Lung (tissue), 11 donors: ENCODE measurements at regions not wholly inside any gene's neighbourhood (a gene's known extent, or its start where the extent isn't known, plus 50 kb on each side); places are given as distances from the start of the nearest gene placed in this dataset.
"Not testable (repeated sequence)": the region's sequence is repeated elsewhere in the genome, so short reads cannot be mapped to it uniquely, and the experiment has no call there.

ENCODE experiments used
- ATAC-seq: fragments of 200-7000 bp; cut with Tn5 transposase; one replicate; pipeline ENCODE4 v1.9.1; 2020; ENCODE audit warnings: moderate number of reproducible peaks; ENCODE audit not compliant: insufficient read depth, low FRiP score
- DNase-seq, 3 donors: peaks; one replicate each; pipeline ENCODE4 v3.0.0-alpha.2; 2013 to 2017
- H3K27ac ChIP-seq, 2 donors: one replicate each; pipeline ENCODE4 v1.5.1; 2013; ENCODE audit warnings: mild to moderate bottlenecking in 2 of 2, moderate library complexity in 2 of 2, control low read depth in 1 of 2, inconsistent platforms in 1 of 2, low read depth in 1 of 2, low read length in 1 of 2
- H3K27me3 ChIP-seq, 3 donors: one replicate each; pipeline ENCODE4 v1.5.1; 2013; ENCODE audit warnings: low read length in 2 of 3; ENCODE audit not compliant: control insufficient read depth in 3 of 3, insufficient read depth in 3 of 3
- H3K36me3 ChIP-seq, 4 donors: one replicate each; pipeline ENCODE4 v1.5.1; 2013; ENCODE audit warnings: low read length in 4 of 4, mild to moderate bottlenecking in 1 of 4, moderate library complexity in 1 of 4; ENCODE audit not compliant: control insufficient read depth in 4 of 4, insufficient read depth in 4 of 4
- H3K4me1 ChIP-seq, 5 donors: one replicate each; pipeline ENCODE4 v1.5.1; 2013; ENCODE audit warnings: low read length in 5 of 5, mild to moderate bottlenecking in 2 of 5, moderate library complexity in 1 of 5; ENCODE audit not compliant: control insufficient read depth in 5 of 5, insufficient read depth in 5 of 5
- H3K4me3 ChIP-seq: one replicate; pipeline ENCODE4 v1.5.1; 2013; ENCODE audit warnings: mild to moderate bottlenecking, control low read depth, moderate library complexity
- H3K9ac ChIP-seq, 2 donors: one replicate each; pipeline ENCODE4 v1.5.1; 2013; ENCODE audit warnings: low read length in 2 of 2, control low read depth in 1 of 2; ENCODE audit not compliant: insufficient read depth in 1 of 2
- H3K9me3 ChIP-seq, 4 donors: one replicate each; pipeline ENCODE4 v1.5.1; 2013; ENCODE audit warnings: low read length in 3 of 4, mild to moderate bottlenecking in 1 of 4, moderate library complexity in 1 of 4; ENCODE audit not compliant: control insufficient read depth in 4 of 4, insufficient read depth in 3 of 4
- WGBS, 2 donors: extraction: QIAGEN DNeasy Blood & Tissue Kit; methylation state at CpG; one replicate each; pipeline ENCODE4 v1.1.7; 2013; 5-methylcytosine and 5-hydroxymethylcytosine counted together
- TF ChIP-seq, protein P1 (sequence below): IDR thresholded peaks from 2 replicates; pipeline ENCODE4 v1.5.1; 2012; ENCODE audit warnings: mild to moderate bottlenecking; ENCODE audit errors: control extremely low read depth, extremely low read depth
- donor health status: control.
- donor health status: control.
- donor health status: Bipolar disorder and iron deficiency.
- donor health status: healthy.
- donor health status: DM: yes; HTN: yes; CAD: no.

DNA sequence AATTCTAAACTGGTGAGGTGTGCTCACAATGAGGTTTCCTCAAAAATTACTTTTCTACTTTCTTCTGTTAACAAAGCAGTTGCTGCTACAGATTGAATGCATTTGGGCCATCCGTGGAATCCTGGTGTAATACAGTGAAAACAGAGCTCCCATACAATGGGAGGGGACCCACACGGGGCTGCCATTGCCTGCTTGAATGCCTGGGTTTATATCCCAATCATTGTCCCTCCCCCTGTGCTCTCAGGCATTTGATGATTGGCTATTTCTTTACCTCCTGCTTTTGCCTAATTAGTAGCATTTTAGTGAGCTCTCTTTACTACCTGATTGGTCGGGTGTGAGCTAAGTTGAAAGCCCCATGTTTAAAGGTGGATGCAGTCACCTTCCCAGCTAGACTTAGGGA is 52.9 kb upstream of the CSF1 start:
- 78 to 86% methylated on average over 3 of the region's 3 CpGs for WGBS, 2 donors
- not testable (repeated sequence) for H3K27ac ChIP-seq, H3K4me1 ChIP-seq, H3K27me3 ChIP-seq, H3K9ac ChIP-seq, H3K9me3 ChIP-seq, H3K4me3 ChIP-seq, H3K36me3 ChIP-seq, DNase-seq, ATAC-seq

DNA sequence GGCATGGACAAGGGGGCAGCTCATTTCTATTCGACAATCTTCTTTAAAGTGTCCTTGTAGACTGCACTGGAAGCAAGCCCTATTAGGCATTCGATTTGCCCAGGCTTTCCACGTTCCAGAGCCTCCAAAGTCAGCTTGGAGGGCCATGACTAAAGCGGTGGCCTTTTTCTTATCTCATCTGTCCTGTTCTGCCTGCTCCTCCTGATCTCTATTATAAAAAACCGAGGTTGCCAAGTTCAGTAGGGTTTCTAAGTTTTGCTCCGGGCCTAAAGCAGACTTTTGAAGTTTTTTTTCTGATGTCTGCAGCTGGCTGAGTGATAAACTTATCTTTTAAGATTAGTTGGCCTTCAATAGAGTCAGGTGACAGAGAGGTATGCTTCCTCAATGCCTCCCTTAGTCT is 54.7 kb upstream of the CSF1 start:
- WGBS, 2 donors = 77 to 85% methylated on average over 6 of the region's 6 CpGs
- not testable (repeated sequence) for H3K27me3 ChIP-seq, H3K36me3 ChIP-seq, H3K9ac ChIP-seq, H3K4me3 ChIP-seq, ATAC-seq, H3K9me3 ChIP-seq, H3K4me1 ChIP-seq, H3K27ac ChIP-seq, DNase-seq

DNA sequence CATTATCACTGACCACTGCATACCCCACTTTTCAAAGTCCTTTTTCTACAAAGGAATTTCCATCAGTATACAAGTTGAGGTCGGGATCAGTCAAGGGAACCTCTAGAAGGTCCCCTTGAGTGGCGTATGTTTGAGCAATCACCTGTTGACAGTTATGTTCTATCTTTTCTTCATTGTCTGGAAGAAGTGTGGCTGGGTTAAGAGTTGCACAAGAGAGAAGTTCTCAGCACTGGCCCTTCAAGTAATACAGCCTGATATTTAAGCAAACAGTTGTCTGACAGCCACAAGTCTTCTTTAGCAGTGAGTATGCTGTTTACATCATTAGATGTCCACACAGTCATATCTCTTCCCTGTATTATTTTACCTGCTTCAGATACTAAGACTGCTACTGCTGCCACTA is 56.7 kb upstream of the CSF1 start:
- ATAC-seq, H3K36me3 ChIP-seq, H3K9me3 ChIP-seq, H3K9ac ChIP-seq, H3K27me3 ChIP-seq, H3K4me1 ChIP-seq, H3K4me3 ChIP-seq, DNase-seq, H3K27ac ChIP-seq: not testable (repeated sequence)
- 37 to 52% methylated on average over 2 of the region's 2 CpGs for WGBS, 2 donors

DNA sequence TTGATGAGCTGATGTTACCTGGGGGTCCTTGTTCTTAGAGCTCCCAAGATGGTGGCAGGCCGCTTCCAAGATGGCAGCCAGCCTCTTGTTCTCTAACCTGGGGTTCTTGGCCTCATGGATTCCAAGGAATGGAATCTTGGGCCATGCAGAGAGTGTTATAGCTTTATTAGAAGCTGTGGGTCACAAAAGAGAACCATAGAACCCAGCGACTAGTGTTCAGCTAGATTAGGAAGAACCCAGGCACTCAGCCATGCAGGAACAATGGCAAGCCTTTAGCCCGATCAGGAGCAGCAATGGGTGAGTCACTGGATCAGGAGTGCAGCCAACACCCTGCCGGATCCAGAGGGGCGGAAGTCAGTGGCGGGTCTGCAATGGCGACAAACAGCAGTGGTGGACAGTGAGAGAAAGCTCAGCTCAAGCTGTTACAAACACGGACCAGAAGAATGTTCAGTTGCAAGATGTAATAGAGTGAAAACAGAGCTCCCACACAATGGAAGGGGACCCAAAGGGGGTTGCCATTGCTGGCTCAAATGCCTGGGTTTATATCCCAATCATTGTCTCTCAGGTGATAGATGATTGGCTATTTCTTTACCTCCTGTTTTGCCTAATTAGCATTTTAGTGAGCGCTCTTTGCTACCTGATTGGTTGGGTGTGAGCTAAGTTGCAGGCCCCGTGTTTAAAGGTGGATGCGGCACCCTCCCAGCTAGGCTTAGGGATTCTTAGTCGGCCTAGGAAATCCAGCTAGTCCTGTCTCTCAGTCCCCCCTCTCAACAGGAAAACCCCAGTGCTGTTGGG is 58.2 kb upstream of the CSF1 start:
- DNase-seq, H3K27me3 ChIP-seq, H3K4me1 ChIP-seq, H3K36me3 ChIP-seq, H3K9me3 ChIP-seq, H3K27ac ChIP-seq, H3K4me3 ChIP-seq, H3K9ac ChIP-seq, ATAC-seq: not testable (repeated sequence)
- WGBS, 2 donors = 78 to 90% methylated on average over 12 of the region's 12 CpGs

DNA sequence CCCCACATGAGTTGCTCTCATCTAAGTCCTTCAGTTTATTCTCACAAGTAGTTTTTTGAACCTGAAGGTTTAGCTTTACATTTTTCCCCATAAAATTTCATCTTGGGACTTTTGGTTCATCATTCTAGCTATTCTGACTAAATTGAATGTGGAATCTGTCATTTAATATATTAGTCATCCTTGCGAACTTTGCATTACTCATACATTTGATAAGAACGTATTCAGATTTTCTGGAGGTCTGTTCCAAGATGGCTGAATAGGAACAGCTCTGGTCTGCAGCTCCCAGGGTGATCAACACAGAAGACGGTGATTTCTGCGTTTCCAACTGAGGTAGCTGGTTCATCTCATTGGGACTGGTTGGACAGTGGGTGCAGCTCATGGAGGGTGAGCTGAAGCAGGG is 59.8 kb upstream of the CSF1 start:
- Histone ChIP-seq H3K36me3 (no peaks in the 10 kb centered on the region), H3K9me3 (no peaks in the 10 kb centered on the region), H3K27ac (no peak overlapping the region), H3K27me3 (no peaks in the 10 kb centered on the region), H3K4me3 (no peak overlapping the region), H3K9ac (no peak overlapping the region), H3K4me1 (peaks cover 0 to 4% (median 0%) of the 10 kb centered on the region in 5 donors)
- ATAC-seq (no peak), DNase-seq (no peak)
- TF ChIP-seq, protein P1, sequence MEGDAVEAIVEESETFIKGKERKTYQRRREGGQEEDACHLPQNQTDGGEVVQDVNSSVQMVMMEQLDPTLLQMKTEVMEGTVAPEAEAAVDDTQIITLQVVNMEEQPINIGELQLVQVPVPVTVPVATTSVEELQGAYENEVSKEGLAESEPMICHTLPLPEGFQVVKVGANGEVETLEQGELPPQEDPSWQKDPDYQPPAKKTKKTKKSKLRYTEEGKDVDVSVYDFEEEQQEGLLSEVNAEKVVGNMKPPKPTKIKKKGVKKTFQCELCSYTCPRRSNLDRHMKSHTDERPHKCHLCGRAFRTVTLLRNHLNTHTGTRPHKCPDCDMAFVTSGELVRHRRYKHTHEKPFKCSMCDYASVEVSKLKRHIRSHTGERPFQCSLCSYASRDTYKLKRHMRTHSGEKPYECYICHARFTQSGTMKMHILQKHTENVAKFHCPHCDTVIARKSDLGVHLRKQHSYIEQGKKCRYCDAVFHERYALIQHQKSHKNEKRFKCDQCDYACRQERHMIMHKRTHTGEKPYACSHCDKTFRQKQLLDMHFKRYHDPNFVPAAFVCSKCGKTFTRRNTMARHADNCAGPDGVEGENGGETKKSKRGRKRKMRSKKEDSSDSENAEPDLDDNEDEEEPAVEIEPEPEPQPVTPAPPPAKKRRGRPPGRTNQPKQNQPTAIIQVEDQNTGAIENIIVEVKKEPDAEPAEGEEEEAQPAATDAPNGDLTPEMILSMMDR = no peak
- WGBS, 2 donors = 91 to 98% methylated on average over 4 of the region's 4 CpGs
